ENCODE measurements at regions not wholly inside any gene's neighbourhood (a gene's known extent, or its start where the extent isn't known, plus 50 kb on each side); places are given as distances from the start of the nearest gene placed in this dataset.
"Not testable (repeated sequence)": the region's sequence is repeated elsewhere in the genome, so short reads cannot be mapped to it uniquely, and the experiment has no call there.

- TF ChIP-seq CTCF (optimal IDR thresholded peaks at IDR 0.05 in 1 of 3, IDR thresholded peaks at IDR 0.05 in 1 of 3, conservative IDR thresholded peaks at IDR 0.05 in 1 of 3; ENCODE audit: extremely low read depth in 1 of 3, insufficient read depth in 2 of 3, low read length in 3 of 3); EZH2 (IDR thresholded peaks at IDR 0.05; ENCODE audit: low read length): not testable (repeated sequence)
Observed at GRCh38 chr10:123254343-123254742, 100.1 kb downstream of the BUB3 start.
